Esophagus (tissue), 2 donors: ENCODE measurements at regions not wholly inside any gene's neighbourhood (a gene's known extent, or its start where the extent isn't known, plus 50 kb on each side); places are given as distances from the start of the nearest gene placed in this dataset.

ENCODE experiments used
- H3K27ac ChIP-seq, 2 donors: one replicate each; pipeline ENCODE4 v1.5.1; 2013; ENCODE audit warnings: low read depth in 2 of 2, mild to moderate bottlenecking in 2 of 2, inconsistent platforms in 1 of 2, low read length in 1 of 2, moderate library complexity in 1 of 2
- H3K27me3 ChIP-seq, 2 donors: one replicate each; pipeline ENCODE4 v1.6.1; 2013; ENCODE audit warnings: low read length in 2 of 2, control low read depth in 1 of 2, mild to moderate bottlenecking in 1 of 2; ENCODE audit not compliant: insufficient read depth in 2 of 2, control insufficient read depth in 1 of 2
- H3K36me3 ChIP-seq, 2 donors: one replicate each; pipeline ENCODE4 v1.6.1; 2013; ENCODE audit warnings: low read length in 1 of 2; ENCODE audit not compliant: control insufficient read depth in 2 of 2, insufficient read depth in 2 of 2
- H3K4me1 ChIP-seq, 2 donors: one replicate each; pipeline ENCODE4 v1.6.1; 2013; ENCODE audit warnings: low read length in 1 of 2; ENCODE audit not compliant: control insufficient read depth in 2 of 2, insufficient read depth in 2 of 2
- H3K4me3 ChIP-seq, 2 donors: one replicate each; pipeline ENCODE4 v1.5.1; 2013; ENCODE audit warnings: low read length in 2 of 2, mild to moderate bottlenecking in 2 of 2, low read depth in 1 of 2, moderate library complexity in 1 of 2
- H3K9me3 ChIP-seq, 2 donors: one replicate each; pipeline ENCODE4 v1.6.1; 2013; ENCODE audit warnings: mild to moderate bottlenecking in 2 of 2, low read depth in 1 of 2, low read length in 1 of 2, moderate library complexity in 1 of 2; ENCODE audit not compliant: control insufficient read depth in 2 of 2, insufficient read depth in 1 of 2
- WGBS, 2 donors: extraction: QIAGEN DNeasy Blood & Tissue Kit; methylation state at CpG; one replicate each; pipeline ENCODE4 v1.1.7; 2013; 5-methylcytosine and 5-hydroxymethylcytosine counted together
- donor health status: healthy with polysubstance abuse.
- donor health status: Bipolar disorder and iron deficiency.

DNA sequence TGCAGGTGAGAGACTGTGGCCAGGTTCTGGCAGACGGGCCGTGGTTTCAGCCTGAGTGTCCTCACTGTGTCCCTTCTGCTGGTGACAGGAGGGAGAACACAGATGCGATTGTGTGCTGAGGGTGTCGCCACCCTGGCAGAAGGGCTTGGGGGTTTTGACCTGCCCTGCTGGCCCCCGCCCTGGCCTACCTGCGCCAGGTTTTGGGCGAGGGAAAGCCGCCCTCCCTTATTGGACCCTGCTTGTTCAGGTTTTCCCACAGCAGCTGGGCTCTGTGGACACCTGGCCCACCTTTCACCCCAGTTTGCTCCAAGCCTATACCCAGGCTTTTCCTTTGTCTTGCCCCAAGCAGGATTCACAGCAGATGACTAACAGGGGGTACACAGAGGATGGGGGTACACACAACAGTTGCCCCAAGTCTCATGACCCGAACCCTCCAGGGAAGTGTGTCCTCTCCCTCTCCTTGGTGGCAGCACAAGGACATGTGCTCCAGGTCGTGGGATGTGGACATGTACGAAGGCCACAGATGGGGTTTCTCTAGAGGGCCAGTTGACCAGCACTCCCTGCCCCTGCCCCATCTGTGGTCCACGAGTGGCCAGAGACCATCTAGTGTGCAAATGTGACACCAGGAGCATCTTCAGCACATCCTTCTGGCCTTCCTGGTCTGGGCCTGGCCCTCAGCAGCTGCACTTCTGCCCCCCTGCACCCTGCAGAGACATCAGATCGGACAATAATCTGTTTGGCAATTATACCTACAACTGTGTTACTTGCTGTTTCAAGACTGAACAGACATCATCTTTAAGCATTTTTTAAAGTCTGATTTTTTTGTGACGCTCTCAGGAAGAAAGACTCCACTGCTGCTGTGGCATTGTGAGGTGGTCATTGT, 265.8 kb upstream of the IRX4 start:
- 80 to 82% methylated on average over 14 of the region's 14 CpGs for WGBS, 2 donors
- no peaks in the 10 kb centered on the region for H3K4me1 ChIP-seq
- no peaks in the 10 kb centered on the region for H3K36me3 ChIP-seq
- H3K9me3 ChIP-seq: peaks cover 6 to 9% of the 10 kb centered on the region in 2 donors
- no peak overlapping the region for H3K4me3 ChIP-seq
- H3K27ac ChIP-seq: no peak overlapping the region
- no peaks in the 10 kb centered on the region for H3K27me3 ChIP-seq

DNA sequence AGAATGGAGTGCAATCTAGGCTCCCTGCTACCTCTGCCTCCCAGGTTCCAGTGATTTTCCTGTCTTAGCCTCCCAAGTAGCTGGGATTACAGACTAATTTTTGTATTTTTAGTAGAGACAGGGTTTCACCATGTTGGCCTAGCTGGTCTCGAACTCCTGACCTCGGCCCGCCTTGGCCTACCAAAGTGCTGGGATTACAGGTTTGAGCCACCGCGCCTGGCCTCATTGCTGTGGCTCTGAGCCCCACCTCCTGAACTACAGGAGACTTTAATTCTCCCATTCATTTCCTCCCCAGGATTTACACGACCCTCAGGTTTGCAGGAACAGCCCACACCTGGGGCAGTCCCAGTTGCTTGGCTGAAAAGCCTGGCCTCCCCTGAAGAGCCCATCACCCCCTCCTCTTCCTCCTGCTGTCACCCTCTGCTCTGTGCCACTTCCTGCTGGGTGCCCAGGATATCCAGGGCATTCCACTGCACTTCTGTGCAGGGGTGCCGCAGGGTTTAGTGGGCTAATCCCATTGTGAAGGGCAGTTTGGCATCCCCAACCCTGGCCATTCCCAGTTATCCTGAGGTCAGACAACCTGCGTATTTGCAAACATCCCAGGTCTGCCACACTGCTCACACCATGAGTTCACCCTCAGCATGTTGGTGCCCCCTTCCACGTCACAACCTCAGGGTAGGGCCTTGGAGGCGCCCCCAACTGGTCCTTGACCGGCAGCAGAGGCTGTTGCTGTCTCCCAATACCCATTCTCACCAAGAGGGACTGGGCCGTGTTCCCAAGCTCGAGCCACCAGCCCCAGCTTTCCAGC, 265.0 kb upstream of the IRX4 start:
- 77 to 81% methylated on average over 13 of the region's 13 CpGs for WGBS, 2 donors
- Histone ChIP-seq H3K36me3 (no peaks in the 10 kb centered on the region), H3K4me1 (no peaks in the 10 kb centered on the region)

DNA sequence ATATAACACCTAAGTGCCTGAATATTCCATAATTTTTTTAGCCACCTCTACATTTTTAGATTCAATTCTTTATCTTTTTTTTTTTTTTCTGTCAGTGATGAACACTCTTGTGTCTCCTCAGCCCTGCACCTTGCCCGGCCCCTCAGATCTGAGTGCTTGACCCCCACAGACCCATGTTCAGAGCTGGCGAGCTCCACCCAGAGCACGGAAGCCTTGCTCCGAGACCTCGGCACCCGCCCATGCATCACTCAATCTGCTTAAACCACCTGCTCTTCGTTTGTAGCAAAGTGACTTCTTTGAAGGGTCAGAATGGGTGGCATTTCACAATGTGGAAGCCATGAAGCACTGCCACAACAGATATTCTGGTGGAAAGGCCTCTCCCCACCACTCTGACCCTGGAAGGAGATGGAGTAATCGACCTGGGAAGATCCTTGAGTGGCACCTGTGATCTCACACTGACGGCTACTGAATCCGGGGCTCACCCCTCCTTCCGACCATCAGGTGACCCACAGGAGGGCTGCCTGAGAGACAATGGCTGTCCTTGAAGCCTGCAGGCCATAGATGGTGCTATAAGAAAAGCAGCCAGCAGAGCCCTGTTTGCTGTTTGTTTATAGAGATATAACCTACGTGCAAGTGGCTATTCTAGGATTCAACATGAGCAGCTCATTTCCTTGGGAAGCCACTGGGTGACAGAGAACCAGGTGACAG, 261.1 kb upstream of the IRX4 start:
- Histone ChIP-seq H3K4me1 (peaks cover 0 to 2% of the 10 kb centered on the region in 2 donors), H3K27me3 (no peaks in the 10 kb centered on the region), H3K36me3 (no peaks in the 10 kb centered on the region), H3K4me3 (no peak overlapping the region), H3K27ac (no peak overlapping the region), H3K9me3 (peaks cover 6 to 9% of the 10 kb centered on the region in 2 donors)
- 82 to 84% methylated on average over 12 of the region's 12 CpGs for WGBS, 2 donors

More for the DNA sequence above, 265.0 kb upstream of the IRX4 start:
- H3K4me3 ChIP-seq: no peak overlapping the region
- H3K27ac ChIP-seq: no peak overlapping the region
- peaks cover 6 to 9% of the 10 kb centered on the region in 2 donors for H3K9me3 ChIP-seq
- no peaks in the 10 kb centered on the region for H3K27me3 ChIP-seq

DNA sequence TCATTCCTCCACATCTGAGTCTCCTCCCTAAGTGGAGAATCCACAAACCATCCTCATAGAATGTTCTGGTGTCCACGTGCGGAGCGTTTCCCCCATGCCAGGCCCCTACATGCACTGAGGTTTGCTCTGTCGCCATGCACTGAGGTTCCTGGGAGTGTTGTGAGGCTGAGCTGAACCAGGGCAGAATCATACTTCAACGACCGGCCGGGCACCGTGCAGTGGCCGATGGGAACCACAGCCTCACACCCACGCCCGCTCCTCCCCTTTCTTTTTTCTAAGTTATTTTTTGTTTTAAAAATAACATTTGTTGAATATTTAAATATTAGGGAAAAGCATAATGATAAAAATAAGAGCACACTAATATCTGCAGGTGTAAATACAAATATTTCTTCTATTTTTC, 260.4 kb upstream of the IRX4 start:
- Histone ChIP-seq H3K4me3 (no peak overlapping the region), H3K27me3 (no peaks in the 10 kb centered on the region), H3K36me3 (no peaks in the 10 kb centered on the region), H3K4me1 (peaks cover 0 to 2% of the 10 kb centered on the region in 2 donors), H3K9me3 (peaks cover 6 to 9% of the 10 kb centered on the region in 2 donors), H3K27ac (no peak overlapping the region)
- 90 to 91% methylated on average over 11 of the region's 11 CpGs for WGBS, 2 donors

DNA sequence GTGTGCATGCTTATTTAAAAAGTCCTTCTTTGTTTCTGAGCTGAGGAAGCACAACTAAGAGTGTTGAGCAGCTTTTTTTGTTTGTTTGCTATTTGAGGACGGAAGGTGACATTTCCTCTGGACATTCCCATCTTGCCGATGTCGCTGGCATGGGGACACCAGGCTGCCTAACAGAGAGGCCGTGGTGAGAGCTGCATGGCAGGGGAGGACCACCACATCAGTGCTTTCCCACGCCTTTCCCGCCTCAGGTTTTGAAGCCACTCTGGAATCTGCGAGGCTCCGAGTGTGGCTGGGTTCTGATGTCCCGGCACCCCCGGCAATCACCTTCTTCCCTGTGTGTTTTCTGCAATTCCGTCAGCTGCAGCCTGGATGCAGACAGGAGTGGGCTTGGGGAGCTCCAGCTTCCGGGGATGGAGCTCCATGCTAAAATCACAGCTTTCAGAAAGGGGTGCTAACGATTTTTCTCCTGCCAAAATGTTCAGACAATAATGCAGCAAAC, 259.8 kb upstream of the IRX4 start:
- peaks cover 6 to 9% of the 10 kb centered on the region in 2 donors for H3K9me3 ChIP-seq
- WGBS, 2 donors: 48 to 57% methylated on average over 13 of the region's 13 CpGs
- peaks cover 0 to 2% of the 10 kb centered on the region in 2 donors for H3K4me1 ChIP-seq
- no peak overlapping the region for H3K27ac ChIP-seq
- H3K4me3 ChIP-seq: no peak overlapping the region
- H3K36me3 ChIP-seq: no peaks in the 10 kb centered on the region
- H3K27me3 ChIP-seq: no peaks in the 10 kb centered on the region

DNA sequence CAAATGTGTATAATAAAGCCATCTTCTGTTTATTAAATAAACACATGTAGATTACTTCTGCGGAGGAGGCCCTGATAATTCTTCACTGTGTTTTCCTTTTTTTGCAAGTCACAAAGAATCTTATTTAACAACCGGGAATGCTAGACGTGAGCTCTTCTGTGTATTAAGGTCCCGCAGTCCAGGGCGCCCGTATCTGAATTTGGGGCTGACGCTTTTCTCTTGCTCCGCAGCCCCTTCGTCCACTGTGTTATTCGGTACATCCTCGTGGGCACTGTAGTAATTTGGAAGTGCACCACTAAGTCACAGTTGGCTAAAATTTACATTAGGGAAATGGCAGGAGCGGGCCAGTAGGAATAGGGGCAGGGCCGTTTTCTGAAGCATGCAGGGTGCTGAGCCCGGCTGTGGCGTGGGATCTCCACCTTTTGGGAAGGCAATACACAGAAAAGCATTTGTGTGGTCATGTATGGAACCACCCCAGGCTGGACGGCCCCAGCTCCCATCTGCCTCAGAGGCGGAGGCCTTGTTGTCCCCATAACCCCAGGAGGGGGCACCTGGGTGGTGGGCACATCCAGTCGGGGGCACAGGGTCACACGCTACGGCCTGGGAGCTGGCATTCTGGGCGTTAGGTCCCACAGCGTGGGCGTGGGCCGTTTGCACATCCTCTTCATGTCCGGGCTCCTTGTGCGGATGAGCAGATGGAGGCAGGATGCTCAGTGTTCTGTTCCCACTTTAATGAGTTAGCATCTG, 258.7 kb upstream of the IRX4 start:
- Histone ChIP-seq H3K27me3 (no peaks in the 10 kb centered on the region), H3K9me3 (peaks cover 5 to 6% of the 10 kb centered on the region in 2 donors), H3K27ac (no peak overlapping the region), H3K4me1 (peaks cover 0 to 2% of the 10 kb centered on the region in 2 donors), H3K36me3 (no peaks in the 10 kb centered on the region), H3K4me3 (no peak overlapping the region)
- WGBS, 2 donors: 83 to 84% methylated on average over 26 of the region's 26 CpGs

DNA sequence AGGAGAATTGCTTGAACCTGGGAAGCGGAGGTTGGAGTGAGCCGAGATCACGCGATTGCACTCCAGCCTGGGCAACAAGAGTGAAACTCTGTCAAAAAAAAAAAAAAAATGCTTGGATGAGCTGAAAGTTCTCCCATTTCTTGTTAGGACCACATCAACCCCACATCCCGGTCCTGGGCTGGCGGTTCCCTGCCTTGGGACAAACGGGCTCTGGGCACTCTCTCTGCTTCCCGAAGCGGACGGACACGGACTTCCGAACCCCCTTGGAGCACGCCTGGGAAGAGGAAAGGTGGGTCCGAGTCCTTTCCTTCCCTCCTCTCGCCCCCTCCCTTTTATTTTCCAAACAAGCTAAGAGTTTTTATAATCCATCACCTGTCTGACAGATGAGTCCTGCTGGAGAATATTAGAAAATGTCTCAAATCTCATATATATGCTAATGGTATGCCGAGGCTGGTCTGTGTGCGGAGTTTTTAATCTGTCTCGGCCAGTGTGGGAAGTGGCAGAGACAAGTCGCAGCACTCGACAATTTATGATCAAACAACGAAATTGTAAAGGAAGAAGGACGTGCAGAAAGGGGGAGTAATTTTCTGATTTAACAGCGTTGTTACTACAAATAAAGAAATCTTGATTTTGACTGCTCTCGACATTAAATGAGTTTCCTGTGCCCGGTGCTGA, 257.9 kb upstream of the IRX4 start:
- 79 to 83% methylated on average over 25 of the region's 25 CpGs for WGBS, 2 donors

DNA sequence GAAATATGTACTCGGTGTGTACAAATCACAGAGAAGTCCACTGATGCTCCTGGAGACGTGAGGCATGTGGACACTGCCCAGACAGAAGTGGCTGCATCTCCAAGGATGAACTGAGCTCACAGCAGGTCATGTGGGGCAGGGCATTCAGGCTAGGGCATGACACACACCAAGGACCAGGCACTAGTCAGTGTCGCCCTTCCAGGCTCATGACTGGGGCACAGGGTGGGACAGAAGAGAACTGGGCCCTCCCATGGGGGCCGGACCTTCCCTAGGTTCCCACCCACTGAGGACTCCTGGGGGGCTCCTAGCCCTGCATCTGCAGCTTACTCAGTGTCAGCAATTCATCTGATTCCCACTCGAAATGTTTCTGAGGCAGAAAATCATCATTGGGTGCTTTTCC, 256.8 kb upstream of the IRX4 start:
- Histone ChIP-seq H3K27me3 (no peaks in the 10 kb centered on the region), H3K9me3 (peaks cover 0 to 2% of the 10 kb centered on the region in 2 donors), H3K27ac (no peak overlapping the region), H3K36me3 (no peaks in the 10 kb centered on the region), H3K4me3 (no peak overlapping the region), H3K4me1 (peaks cover 0 to 2% of the 10 kb centered on the region in 2 donors)
- 77 to 82% methylated on average over 5 of the region's 5 CpGs for WGBS, 2 donors

More for the DNA sequence above, 257.9 kb upstream of the IRX4 start:
- Histone ChIP-seq H3K4me3 (no peak overlapping the region), H3K27ac (no peak overlapping the region), H3K36me3 (no peaks in the 10 kb centered on the region), H3K9me3 (peaks cover 5 to 6% of the 10 kb centered on the region in 2 donors), H3K4me1 (peaks cover 0 to 2% of the 10 kb centered on the region in 2 donors), H3K27me3 (no peaks in the 10 kb centered on the region)
